Osteoblast (primary cell): ENCODE measurements at regions not wholly inside any gene's neighbourhood (a gene's known extent, or its start where the extent isn't known, plus 50 kb on each side); places are given as distances from the start of the nearest gene placed in this dataset.
"Not testable (repeated sequence)": the region's sequence is repeated elsewhere in the genome, so short reads cannot be mapped to it uniquely, and the experiment has no call there.

Experiments used
- DNase-seq: peaks from one replicate; pipeline ENCODE4 v3.0.0; 2011; ENCODE audit warnings: low spot score, mixed read lengths; ENCODE audit not compliant: insufficient read length; ENCODE audit errors: missing footprints
- H2AFZ ChIP-seq: 2 replicates; pipeline ENCODE4 v1.6.0; 2011; ENCODE audit warnings: mild to moderate bottlenecking, low read length
- H3K27ac ChIP-seq: 2 replicates; pipeline ENCODE4 v1.5.1; 2011; ENCODE audit warnings: mild to moderate bottlenecking, low read depth, low read length, moderate library complexity
- H3K27me3 ChIP-seq: 2 replicates; pipeline ENCODE4 v1.6.0; 2012; ENCODE audit warnings: mild to moderate bottlenecking, control low read depth, inconsistent platforms, low read length, moderate library complexity; ENCODE audit not compliant: insufficient read depth
- H3K36me3 ChIP-seq: 2 replicates; pipeline ENCODE4 v1.5.1; 2011; ENCODE audit warnings: mild to moderate bottlenecking, low read length, control low read depth, moderate library complexity; ENCODE audit not compliant: insufficient read depth
- H3K4me1 ChIP-seq: 2 replicates; pipeline ENCODE4 v1.5.1; 2011; ENCODE audit warnings: mild to moderate bottlenecking, low read length, control low read depth, moderate library complexity; ENCODE audit not compliant: insufficient read depth
- H3K4me2 ChIP-seq: 2 replicates; pipeline ENCODE4 v1.6.0; 2011; ENCODE audit warnings: mild to moderate bottlenecking, low read length; ENCODE audit not compliant: insufficient read depth
- H3K4me3 ChIP-seq: fragments of 200-600 bp; sonication (generic); 3 replicates; pipeline ENCODE4 v1.5.1; 2012; ENCODE audit warnings: mild to moderate bottlenecking, low read length, inconsistent platforms; ENCODE audit not compliant: insufficient read depth
- H3K79me2 ChIP-seq: 2 replicates; pipeline ENCODE4 v1.6.0; 2012; ENCODE audit warnings: mild to moderate bottlenecking, low read length, control low read depth, inconsistent platforms; ENCODE audit not compliant: insufficient read depth
- H3K9me3 ChIP-seq: 2 replicates; pipeline ENCODE4 v1.5.1; 2011; ENCODE audit warnings: low read depth, low read length, control low read depth
- H4K20me1 ChIP-seq: 2 replicates; pipeline ENCODE4 v1.6.0; 2012; ENCODE audit warnings: mild to moderate bottlenecking, low read length, control low read depth; ENCODE audit not compliant: insufficient read depth
- CTCF ChIP-seq: IDR thresholded peaks from 2 replicates; pipeline ENCODE4 v1.5.1; 2011; ENCODE audit warnings: mild to moderate bottlenecking, low read depth, low read length, moderate library complexity; ENCODE audit errors: extremely low read depth

- Histone ChIP-seq H3K27me3 (no peaks in the 10 kb centered on the region), H3K9me3 (no peaks in the 10 kb centered on the region), H3K4me2 (no peak overlapping the region), H3K27ac (no peak overlapping the region), H3K36me3 (peaks cover 8% of the 10 kb centered on the region), H2AFZ (no peak overlapping the region), H4K20me1 (no peaks in the 10 kb centered on the region), H3K4me1 (peaks cover 3% of the 10 kb centered on the region), H3K4me3 (no peak overlapping the region), H3K79me2 (no peaks in the 10 kb centered on the region)
- no peak for TF ChIP-seq CTCF
- DNase-seq: peak; percentile 62
Observed at GRCh38 chr22:25346859-25347751, 127.7 kb downstream of the CRYBB2 start.

GRCh38 chr22:25347752-25348102 lies 128.3 kb downstream of the CRYBB2 start:
- no peak for DNase-seq
- Histone ChIP-seq H3K9me3 (no peaks in the 10 kb centered on the region), H3K79me2 (no peaks in the 10 kb centered on the region), H2AFZ (no peak overlapping the region), H3K27ac (no peak overlapping the region), H3K36me3 (peaks cover 12% of the 10 kb centered on the region), H3K4me2 (no peak overlapping the region), H4K20me1 (no peaks in the 10 kb centered on the region), H3K4me3 (no peak overlapping the region), H3K4me1 (peaks cover 3% of the 10 kb centered on the region), H3K27me3 (no peaks in the 10 kb centered on the region)
- no peak for TF ChIP-seq CTCF

- H3K79me2 ChIP-seq: no peaks in the 10 kb centered on the region
- H3K9me3 ChIP-seq: no peaks in the 10 kb centered on the region
- H3K4me2 ChIP-seq: no peak overlapping the region
- H3K27me3 ChIP-seq: no peaks in the 10 kb centered on the region
- no peaks in the 10 kb centered on the region for H4K20me1 ChIP-seq
- peaks cover 12% of the 10 kb centered on the region for H3K36me3 ChIP-seq
- no peak overlapping the region for H3K4me3 ChIP-seq
- no peak overlapping the region for H2AFZ ChIP-seq
- H3K4me1 ChIP-seq: peaks cover 3% of the 10 kb centered on the region
- no peak for TF ChIP-seq CTCF
- peak; percentile 27 for DNase-seq
- H3K27ac ChIP-seq: no peak overlapping the region
Observed at GRCh38 chr22:25348391-25348790, 129.0 kb downstream of the CRYBB2 start.

- H3K36me3 ChIP-seq: peaks cover 12% of the 10 kb centered on the region
Observed at GRCh38 chr22:25348996-25349395, 129.6 kb downstream of the CRYBB2 start.

More at GRCh38 chr22:25348996-25349395, 129.6 kb downstream of the CRYBB2 start:
- H3K9me3 ChIP-seq, H2AFZ ChIP-seq, H3K27me3 ChIP-seq, H3K4me1 ChIP-seq, DNase-seq, H3K27ac ChIP-seq, H3K4me2 ChIP-seq, H3K4me3 ChIP-seq, H3K79me2 ChIP-seq, H4K20me1 ChIP-seq: not testable (repeated sequence)
